ENCODE measurements at regions not wholly inside any gene's neighbourhood (a gene's known extent, or its start where the extent isn't known, plus 50 kb on each side); places are given as distances from the start of the nearest gene placed in this dataset.

DNA sequence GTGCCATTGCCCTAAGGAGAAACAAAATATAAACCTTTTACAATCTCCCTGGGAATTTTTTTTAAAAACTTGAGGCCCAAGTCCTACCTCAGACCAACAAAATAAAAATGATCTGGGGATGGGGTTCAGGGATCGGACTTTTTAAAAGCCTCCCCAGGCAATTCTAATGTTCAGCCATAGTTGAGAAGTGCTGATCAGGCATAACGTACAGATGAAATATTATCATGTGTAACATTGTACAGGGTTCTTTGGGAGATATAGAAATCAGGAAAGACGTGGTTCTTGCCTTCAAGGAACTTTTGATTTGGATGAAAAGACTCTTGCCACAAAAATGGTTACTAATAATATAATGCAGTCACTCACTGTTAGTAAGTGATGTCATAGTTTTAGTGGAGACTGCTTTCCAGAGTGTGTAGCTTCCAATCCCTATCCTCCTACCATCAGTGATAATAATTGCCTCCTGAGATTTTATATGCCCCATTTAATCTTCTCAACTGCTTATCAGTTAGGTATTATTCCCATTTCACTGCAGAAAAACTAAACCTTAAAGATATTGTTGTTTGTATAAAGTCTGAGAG is 135.6 kb downstream of the BRMS1L start:
- no peak overlapping the region for H3K4me3 ChIP-seq
- no peak overlapping the region for H3K27ac ChIP-seq
- TF ChIP-seq POLR2A (IDR thresholded peaks at IDR 0.05) (no peak), POLR2AphosphoS5 (IDR thresholded peaks at IDR 0.05) (no peak)
- TF ChIP-seq, protein P1, sequence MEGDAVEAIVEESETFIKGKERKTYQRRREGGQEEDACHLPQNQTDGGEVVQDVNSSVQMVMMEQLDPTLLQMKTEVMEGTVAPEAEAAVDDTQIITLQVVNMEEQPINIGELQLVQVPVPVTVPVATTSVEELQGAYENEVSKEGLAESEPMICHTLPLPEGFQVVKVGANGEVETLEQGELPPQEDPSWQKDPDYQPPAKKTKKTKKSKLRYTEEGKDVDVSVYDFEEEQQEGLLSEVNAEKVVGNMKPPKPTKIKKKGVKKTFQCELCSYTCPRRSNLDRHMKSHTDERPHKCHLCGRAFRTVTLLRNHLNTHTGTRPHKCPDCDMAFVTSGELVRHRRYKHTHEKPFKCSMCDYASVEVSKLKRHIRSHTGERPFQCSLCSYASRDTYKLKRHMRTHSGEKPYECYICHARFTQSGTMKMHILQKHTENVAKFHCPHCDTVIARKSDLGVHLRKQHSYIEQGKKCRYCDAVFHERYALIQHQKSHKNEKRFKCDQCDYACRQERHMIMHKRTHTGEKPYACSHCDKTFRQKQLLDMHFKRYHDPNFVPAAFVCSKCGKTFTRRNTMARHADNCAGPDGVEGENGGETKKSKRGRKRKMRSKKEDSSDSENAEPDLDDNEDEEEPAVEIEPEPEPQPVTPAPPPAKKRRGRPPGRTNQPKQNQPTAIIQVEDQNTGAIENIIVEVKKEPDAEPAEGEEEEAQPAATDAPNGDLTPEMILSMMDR (IDR thresholded peaks at IDR 0.05 in 8 of 11, conservative IDR thresholded peaks at IDR 0.05 in 3 of 11), result no peak
- DNase-seq, result no peak
- no peaks in the 10 kb centered on the region for H3K9me3 ChIP-seq
- H3K36me3 ChIP-seq, result no peaks in the 10 kb centered on the region
- H3K27me3 ChIP-seq (replicated peaks in 1 of 7), result no peaks in the 10 kb centered on the region
- H3K4me1 ChIP-seq, result no peaks in the 10 kb centered on the region
- intact Hi-C loops (cut with DNase I; ENCODE audit: low total_unique reads), result no loop called here
- WGBS, 5 donors, result 76 to 85% (median 83%) methylated on average over 3 of the region's 3 CpGs

DNA sequence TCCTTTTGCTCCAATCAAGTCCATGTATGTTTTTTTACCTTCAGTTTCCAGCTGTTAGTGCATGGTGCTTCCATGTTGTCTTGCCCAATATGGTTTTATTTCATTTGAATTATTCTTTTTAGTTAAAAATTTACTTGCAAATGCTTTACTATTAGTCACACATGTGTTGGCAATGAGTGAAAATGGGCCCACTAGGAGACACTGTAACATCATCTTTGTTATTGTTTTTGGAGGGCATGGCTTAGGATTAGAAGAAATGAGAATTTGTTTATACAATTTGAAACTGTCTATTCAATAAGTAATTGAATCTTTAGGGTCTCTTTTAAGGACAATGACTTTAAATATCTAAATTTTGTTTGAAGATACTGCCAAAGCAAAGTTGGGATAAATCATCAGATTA is 133.7 kb downstream of the BRMS1L start:
- TF ChIP-seq, protein P1 (IDR thresholded peaks at IDR 0.05 in 8 of 11, conservative IDR thresholded peaks at IDR 0.05 in 3 of 11), result no peak
- H3K27me3 ChIP-seq (replicated peaks in 1 of 7), result peaks cover 0 to 2% (median 0%) of the 10 kb centered on the region in 7 donors
- intact Hi-C loops (cut with DNase I; ENCODE audit: low total_unique reads), result no loop called here
- no peaks in the 10 kb centered on the region for H3K36me3 ChIP-seq
- no peak overlapping the region for H3K27ac ChIP-seq
- H3K4me1 ChIP-seq, result no peaks in the 10 kb centered on the region
- no peak for DNase-seq
- no peaks in the 10 kb centered on the region for H3K9me3 ChIP-seq
- no peak overlapping the region for H3K4me3 ChIP-seq

DNA sequence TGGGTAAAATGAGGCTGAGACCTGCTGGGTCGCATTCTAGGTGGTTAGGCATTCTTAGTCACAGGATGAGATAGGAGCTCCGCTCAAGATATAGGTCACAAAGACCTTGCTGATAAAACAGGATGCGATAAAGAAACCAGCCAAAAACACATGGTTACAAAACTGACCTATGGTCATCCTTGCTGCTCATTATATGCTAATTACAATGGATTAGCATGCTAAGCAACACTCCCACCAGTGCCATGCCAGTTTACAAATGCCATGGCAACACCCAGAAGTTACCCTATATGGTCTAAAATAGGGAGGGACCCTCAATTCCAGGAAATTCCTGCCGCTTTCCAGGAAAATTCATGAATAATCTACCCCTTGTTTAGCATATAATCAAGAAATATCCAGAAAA is 132.4 kb downstream of the BRMS1L start:
- no peak overlapping the region for H3K4me3 ChIP-seq
- no peaks in the 10 kb centered on the region for H3K9me3 ChIP-seq
- peaks cover 0 to 4% (median 0%) of the 10 kb centered on the region in 7 donors for H3K27me3 ChIP-seq (replicated peaks in 1 of 7)
- H3K27ac ChIP-seq, result no peak overlapping the region
- intact Hi-C loops (cut with DNase I; ENCODE audit: low total_unique reads), result no loop called here
- no peak for DNase-seq
- H3K36me3 ChIP-seq, result no peaks in the 10 kb centered on the region
- H3K4me1 ChIP-seq, result no peaks in the 10 kb centered on the region
- TF ChIP-seq POLR2A (IDR thresholded peaks at IDR 0.05) (no peak), POLR2AphosphoS5 (IDR thresholded peaks at IDR 0.05) (no peak)
- TF ChIP-seq, protein P1 (IDR thresholded peaks at IDR 0.05 in 8 of 11, conservative IDR thresholded peaks at IDR 0.05 in 3 of 11), result no peak
- whole genome bisulfite sequencing, 5 donors, result 76 to 83% (median 83%) methylated on average over 4 of the region's 4 CpGs

DNA sequence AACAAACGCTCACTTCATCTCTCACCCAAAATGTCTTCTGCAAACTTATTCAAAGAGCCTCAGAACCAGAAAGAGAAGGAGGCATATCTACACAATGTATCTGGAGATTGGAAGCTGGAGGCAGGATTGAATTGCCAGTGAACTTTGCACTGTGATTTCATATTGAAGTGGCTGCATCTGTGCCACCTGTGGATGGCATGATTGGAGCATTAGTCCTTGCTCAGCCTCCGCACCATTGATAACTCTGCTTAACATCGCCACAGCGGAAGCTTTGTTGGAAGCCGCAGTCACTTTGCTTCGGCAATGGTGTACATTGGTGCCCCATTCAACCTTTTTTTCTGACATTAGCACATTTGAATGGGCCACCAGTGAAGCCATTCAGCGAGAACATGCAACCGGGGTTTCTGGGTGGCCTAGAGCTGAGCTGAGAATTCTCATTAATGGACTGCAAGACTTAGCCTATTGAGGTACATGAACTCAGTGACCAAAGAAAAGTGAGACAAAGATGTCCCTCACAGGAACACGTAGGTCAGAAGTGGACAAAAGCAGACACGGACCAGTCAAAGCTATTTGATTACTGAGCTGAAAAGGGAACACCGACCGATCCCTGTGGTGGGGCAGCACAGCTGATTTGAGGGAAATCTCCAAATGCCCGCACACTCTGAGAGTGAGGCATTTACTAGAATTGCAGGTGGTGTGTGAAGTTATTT is 130.4 kb downstream of the BRMS1L start:
- Histone ChIP-seq H3K27me3 (replicated peaks in 1 of 7) (peaks cover 0 to 4% (median 0%) of the 10 kb centered on the region in 7 donors), H3K4me3 (no peak overlapping the region), H3K27ac (no peak overlapping the region), H3K9me3 (no peaks in the 10 kb centered on the region), H3K36me3 (no peaks in the 10 kb centered on the region), H3K4me1 (no peaks in the 10 kb centered on the region)
- intact Hi-C loops (cut with DNase I; ENCODE audit: low total_unique reads), result no loop called here
- no peak for DNase-seq
- TF ChIP-seq, protein P1 (IDR thresholded peaks at IDR 0.05 in 8 of 11, conservative IDR thresholded peaks at IDR 0.05 in 3 of 11), result no peak
- TF ChIP-seq POLR2AphosphoS5 (IDR thresholded peaks at IDR 0.05) (no peak), POLR2A (IDR thresholded peaks at IDR 0.05) (no peak)
- 87 to 95% (median 93%) methylated on average over 13 of the region's 13 CpGs for WGBS, 5 donors

All from spleen (tissue), 11 donors.